Fibroblast of the aortic adventitia (primary cell): ENCODE measurements at regions not wholly inside any gene's neighbourhood (a gene's known extent, or its start where the extent isn't known, plus 50 kb on each side); places are given as distances from the start of the nearest gene placed in this dataset.

ENCODE experiments used
- DNase-seq: peaks from one replicate; pipeline ENCODE4 v3.0.0-alpha.2; 2010; ENCODE audit warnings: low read depth
- H3K4me3 ChIP-seq: 2 replicates; pipeline ENCODE4 v1.5.1; 2011; ENCODE audit warnings: low read depth, mild to moderate bottlenecking, control low read depth, low read length, moderate library complexity
- CTCF ChIP-seq: IDR thresholded peaks from 2 replicates; pipeline ENCODE4 v1.5.1; 2011; ENCODE audit warnings: mild to moderate bottlenecking, low read length, control low read depth, inconsistent platforms; ENCODE audit not compliant: insufficient read depth

- no peak overlapping the region for H3K4me3 ChIP-seq
- no peak for DNase-seq
- no peak for TF ChIP-seq CTCF
These were observed 417.3 kb upstream of the PROX1 start for GRCh38 chr1:213570487-213570886.

DNA sequence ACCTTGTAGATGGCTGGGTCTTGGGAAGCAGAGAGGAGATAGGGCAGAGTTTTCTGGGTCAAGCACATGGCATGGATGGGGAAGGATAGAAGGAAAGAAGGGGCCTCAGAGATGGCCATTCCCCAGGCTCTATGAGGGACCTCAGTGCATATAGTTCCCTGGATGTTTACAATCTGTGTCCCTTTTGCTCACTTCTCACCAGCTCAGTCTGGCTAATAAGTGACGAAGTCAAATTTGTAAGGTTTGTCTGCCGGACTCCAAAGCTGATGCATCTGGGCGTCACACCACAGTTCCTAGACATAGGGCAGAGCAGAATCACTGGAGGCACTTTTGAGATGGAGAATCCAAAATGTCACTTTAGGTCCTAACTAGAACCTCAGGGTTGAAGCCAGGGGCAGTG, 416.4 kb upstream of the PROX1 start:
- TF ChIP-seq CTCF, result no peak
- H3K4me3 ChIP-seq, result no peak overlapping the region
- no peak for DNase-seq

DNA sequence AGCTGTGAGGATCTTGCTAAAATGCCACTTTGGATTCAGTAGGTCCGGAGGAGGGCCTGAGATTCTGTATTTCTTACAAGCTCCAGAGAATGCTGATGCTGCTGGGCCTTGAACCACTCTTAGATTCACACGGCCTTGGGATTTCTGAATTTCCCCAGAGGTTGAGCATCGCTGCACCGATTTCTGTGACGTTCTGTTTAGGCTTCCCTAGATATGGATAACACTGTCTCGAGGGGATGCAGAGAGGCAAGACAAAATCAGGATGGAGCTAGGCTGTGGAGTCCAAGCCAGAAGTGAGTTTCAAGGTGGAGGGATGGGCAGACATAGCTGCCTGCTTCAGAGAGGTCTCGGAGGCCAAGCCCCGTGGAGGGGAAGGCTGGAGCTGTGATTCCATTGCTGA, 415.9 kb upstream of the PROX1 start:
- no peak for DNase-seq
- no peak overlapping the region for H3K4me3 ChIP-seq
- TF ChIP-seq CTCF, result no peak

DNA sequence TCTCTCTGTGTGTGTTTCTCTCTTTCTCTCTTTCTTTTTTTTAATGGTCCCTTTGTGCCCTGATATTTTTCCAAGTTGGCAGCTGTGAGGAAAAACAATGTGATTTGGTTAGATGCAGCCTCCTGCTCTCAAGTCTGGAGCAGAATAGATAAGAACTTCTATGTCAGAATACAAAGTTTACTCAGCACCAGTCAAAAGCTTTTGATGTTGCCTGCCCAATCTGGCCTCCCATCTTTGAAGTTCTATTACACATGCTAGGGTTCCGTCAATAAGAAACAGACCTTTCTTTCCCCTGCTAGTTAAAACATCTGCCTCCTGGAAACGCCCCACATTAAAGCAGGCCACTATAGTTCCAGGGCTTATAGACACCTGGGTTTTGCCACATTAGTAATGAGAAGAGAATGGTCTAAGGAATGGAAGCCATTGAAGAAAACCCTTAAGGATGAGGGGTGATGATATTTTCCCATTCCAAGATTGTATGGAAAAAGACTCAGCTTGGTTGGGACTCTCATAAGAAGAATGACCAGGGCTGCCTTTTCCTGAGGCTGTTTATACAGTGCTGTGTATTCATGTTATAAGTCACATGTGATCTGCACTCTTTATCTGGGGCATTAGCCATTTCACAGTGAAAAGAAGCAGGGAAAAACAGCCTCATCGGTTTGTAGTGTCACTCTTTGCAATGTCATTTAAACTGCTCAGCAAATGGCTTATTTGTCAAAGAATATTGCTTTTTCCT, 414.7 kb upstream of the PROX1 start:
- DNase-seq, result no peak
- no peak overlapping the region for H3K4me3 ChIP-seq
- no peak for TF ChIP-seq CTCF

- no peak overlapping the region for H3K4me3 ChIP-seq
- DNase-seq, result no peak
- no peak for TF ChIP-seq CTCF
These were observed 414.1 kb upstream of the PROX1 start for GRCh38 chr1:213573648-213574009.

DNA sequence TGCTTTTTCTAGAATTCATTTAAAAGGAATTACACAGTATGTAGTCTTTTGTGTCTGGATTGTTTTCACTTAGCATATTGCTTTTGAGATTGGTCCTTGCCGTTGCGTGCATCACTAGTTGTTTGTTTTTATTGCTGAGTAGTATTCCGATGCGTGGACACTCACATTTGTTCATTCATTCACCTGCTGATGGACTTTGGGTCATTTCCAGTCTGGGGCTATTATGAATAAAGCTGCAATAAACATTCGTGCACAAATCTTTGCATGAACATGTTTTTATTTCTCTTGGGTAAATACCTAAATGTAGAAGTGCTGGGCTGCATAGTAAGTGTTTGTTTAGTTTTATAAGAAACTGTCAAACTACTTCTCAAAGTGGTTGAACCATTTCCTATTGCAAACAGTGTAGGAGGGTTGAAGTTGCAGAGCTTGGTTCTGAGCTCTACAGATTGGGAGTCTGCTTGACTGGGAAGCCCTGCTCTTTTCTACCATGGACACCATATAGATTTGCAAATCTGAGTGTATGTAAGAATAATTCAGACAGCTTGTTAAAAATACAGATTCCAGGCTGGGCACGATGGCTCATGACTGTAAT, 404.7 kb upstream of the PROX1 start:
- no peak overlapping the region for H3K4me3 ChIP-seq
- TF ChIP-seq CTCF, result no peak
- no peak for DNase-seq

DNA sequence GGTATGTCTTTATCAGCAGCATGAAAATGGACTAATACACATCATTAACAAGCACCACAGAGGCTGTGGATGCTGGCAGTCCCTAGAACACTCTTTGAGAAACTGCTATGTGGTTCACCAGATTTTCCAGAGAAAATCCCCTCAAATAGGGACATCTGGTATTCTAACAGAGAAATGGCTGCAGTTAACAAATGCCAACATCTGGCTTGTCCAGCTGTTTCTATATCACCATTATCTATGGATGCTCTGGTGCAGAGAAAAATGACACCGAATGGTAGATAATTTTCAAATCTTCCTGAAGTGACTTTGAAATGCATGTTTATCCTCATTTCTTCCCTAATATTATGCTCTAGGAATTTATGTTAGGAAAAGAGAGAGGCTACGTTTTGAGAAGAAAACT, 403.5 kb upstream of the PROX1 start:
- no peak for TF ChIP-seq CTCF
- no peak overlapping the region for H3K4me3 ChIP-seq
- DNase-seq, result no peak
